ENCODE measurements at regions not wholly inside any gene's neighbourhood (a gene's known extent, or its start where the extent isn't known, plus 50 kb on each side); places are given as distances from the start of the nearest gene placed in this dataset.

- dilution Hi-C loops (cut with MboI; ENCODE audit: extremely low pct_ligation_motif_present, low sequenced_read_pairs) = no loop called here
- Histone ChIP-seq H3K4me1 (ENCODE audit: control insufficient read depth, extremely low read depth, insufficient read depth, low read length) (no peaks in the 10 kb centered on the region), H3K27ac (ENCODE audit: insufficient read depth, low read depth, low read length) (no peak overlapping the region), H3K4me2 (ENCODE audit: insufficient read depth, low read length) (no peak overlapping the region), H3K27me3 (ENCODE audit: control insufficient read depth in 2 of 2, insufficient read depth in 2 of 2, low read length in 2 of 2) (no peaks in the 10 kb centered on the region), H3K9me3 (replicated peaks; ENCODE audit: control insufficient read depth, insufficient read depth, low read length) (no peaks in the 10 kb centered on the region), H3K79me2 (ENCODE audit: control insufficient read depth, insufficient read depth, low read length) (no peaks in the 10 kb centered on the region), H3K4me3 (replicated peaks in 1 of 3; ENCODE audit: insufficient read depth in 1 of 3, low read depth in 1 of 3, low read length in 3 of 3) (no peak overlapping the region), H2AFZ (ENCODE audit: low read depth, low read length) (no peak overlapping the region), H3K9ac (replicated peaks; ENCODE audit: extremely low read depth, insufficient read depth, low read length) (no peak overlapping the region), H4K20me1 (replicated peaks; ENCODE audit: control insufficient read depth, extremely low read depth, insufficient read depth, low read length) (no peaks in the 10 kb centered on the region), H3K9me1 (replicated peaks; ENCODE audit: control insufficient read depth, extremely low read depth, insufficient read depth, low read length) (no peaks in the 10 kb centered on the region), H3K36me3 (ENCODE audit: control insufficient read depth in 2 of 2, extremely low read depth in 1 of 2, insufficient read depth in 2 of 2, low read length in 2 of 2) (no peaks in the 10 kb centered on the region)
- POLR2A ChIA-PET = no interaction called here
- DNase-seq (ENCODE audit: low read depth, low spot score) (no peak), FAIRE-seq (no peak)
- CTCF ChIA-PET = no interaction called here
- TF ChIP-seq GATA2 (IDR thresholded peaks at IDR 0.05; ENCODE audit: insufficient read depth, insufficient read length, low read depth, low read length) = no peak
- TF ChIP-seq EZH2 (IDR thresholded peaks at IDR 0.05; ENCODE audit: borderline replicate concordance, low read depth, low read length, severe bottlenecking) = no peak
- no peak for TF ChIP-seq JUN (IDR thresholded peaks at IDR 0.05; ENCODE audit: borderline replicate concordance, insufficient read depth, insufficient read length, low read depth)
- TF ChIP-seq FOS (IDR thresholded peaks at IDR 0.05; ENCODE audit: borderline replicate concordance, insufficient read depth, low read length) = no peak
- TF ChIP-seq MYC (IDR thresholded peaks at IDR 0.05; ENCODE audit: low read depth, low read length) = no peak
- intact Hi-C loops (cut with micrococcal nuclease) = no loop called here
- BruUV-seq (replicated peaks) = no TSS peak
These were observed 151.6 kb upstream of the ASIC2 start for GRCh38 chr17:33444731-33445130.

GRCh38 chr17:33447090-33447489 is 154.0 kb upstream of the ASIC2 start:
- Histone ChIP-seq H3K27ac (ENCODE audit: insufficient read depth, low read depth, low read length) (no peak overlapping the region), H3K79me2 (ENCODE audit: control insufficient read depth, insufficient read depth, low read length) (no peaks in the 10 kb centered on the region), H3K36me3 (ENCODE audit: control insufficient read depth in 2 of 2, extremely low read depth in 1 of 2, insufficient read depth in 2 of 2, low read length in 2 of 2) (no peaks in the 10 kb centered on the region), H3K9me1 (replicated peaks; ENCODE audit: control insufficient read depth, extremely low read depth, insufficient read depth, low read length) (no peaks in the 10 kb centered on the region), H3K4me2 (ENCODE audit: insufficient read depth, low read length) (no peak overlapping the region), H3K9me3 (replicated peaks; ENCODE audit: control insufficient read depth, insufficient read depth, low read length) (no peaks in the 10 kb centered on the region), H3K27me3 (ENCODE audit: control insufficient read depth in 2 of 2, insufficient read depth in 2 of 2, low read length in 2 of 2) (no peaks in the 10 kb centered on the region), H4K20me1 (replicated peaks; ENCODE audit: control insufficient read depth, extremely low read depth, insufficient read depth, low read length) (no peaks in the 10 kb centered on the region), H3K4me3 (replicated peaks in 1 of 3; ENCODE audit: insufficient read depth in 1 of 3, low read depth in 1 of 3, low read length in 3 of 3) (no peak overlapping the region), H2AFZ (ENCODE audit: low read depth, low read length) (no peak overlapping the region), H3K4me1 (ENCODE audit: control insufficient read depth, extremely low read depth, insufficient read depth, low read length) (no peaks in the 10 kb centered on the region), H3K9ac (replicated peaks; ENCODE audit: extremely low read depth, insufficient read depth, low read length) (no peak overlapping the region)
- DNase-seq (ENCODE audit: low read depth, low spot score) (no peak), FAIRE-seq (no peak)
- dilution Hi-C loops (cut with MboI; ENCODE audit: extremely low pct_ligation_motif_present, low sequenced_read_pairs) (no loop called here), intact Hi-C loops (cut with micrococcal nuclease) (no loop called here)
- no peak for TF ChIP-seq POLR2AphosphoS5 (IDR thresholded peaks at IDR 0.05; ENCODE audit: insufficient read depth, low read depth, low read length)
- no peak for TF ChIP-seq EZH2 (IDR thresholded peaks at IDR 0.05; ENCODE audit: borderline replicate concordance, low read depth, low read length, severe bottlenecking)
- no peak for TF ChIP-seq POLR2A (IDR thresholded peaks at IDR 0.05; ENCODE audit: low read depth, low read length)
- no peak for TF ChIP-seq JUN (IDR thresholded peaks at IDR 0.05; ENCODE audit: borderline replicate concordance, insufficient read depth, insufficient read length, low read depth)
- no peak for TF ChIP-seq MAX (IDR thresholded peaks at IDR 0.05; ENCODE audit: insufficient read depth, insufficient read length)
- TF ChIP-seq MYC (IDR thresholded peaks at IDR 0.05; ENCODE audit: low read depth, low read length) = no peak
- no peak for TF ChIP-seq FOS (IDR thresholded peaks at IDR 0.05; ENCODE audit: borderline replicate concordance, insufficient read depth, low read length)
- no peak for TF ChIP-seq GATA2 (IDR thresholded peaks at IDR 0.05; ENCODE audit: insufficient read depth, insufficient read length, low read depth, low read length)
- no peak for TF ChIP-seq CTCF (IDR thresholded peaks at IDR 0.05; ENCODE audit: extremely low read depth in 1 of 2, insufficient read depth in 1 of 2, low read depth in 1 of 2, low read length in 2 of 2)
- CTCF ChIA-PET = no interaction called here
- POLR2A ChIA-PET = no interaction called here
- no TSS peak for BruUV-seq (replicated peaks)

All from endothelial cell of umbilical vein (primary cell).